ENCODE measurements at regions not wholly inside any gene's neighbourhood (a gene's known extent, or its start where the extent isn't known, plus 50 kb on each side); places are given as distances from the start of the nearest gene placed in this dataset.

DNA sequence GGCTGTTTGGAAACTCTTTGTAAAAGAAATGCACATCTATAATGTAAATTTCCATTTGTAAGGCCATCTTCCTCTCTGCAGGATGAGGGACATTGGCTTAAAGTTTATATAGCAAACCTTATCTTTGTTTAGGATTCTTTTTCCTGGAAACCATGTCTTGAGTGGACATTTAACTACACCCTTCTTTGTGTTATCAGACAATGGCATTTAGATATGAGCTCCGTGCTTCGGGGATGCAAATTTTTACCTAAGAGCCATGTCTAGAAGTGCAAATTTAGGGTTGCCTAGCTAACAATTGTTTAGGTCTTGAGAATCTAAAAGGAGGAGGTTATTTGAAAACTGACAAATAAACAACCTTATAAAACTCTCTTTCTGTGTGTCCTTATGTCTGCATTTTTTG lies 623.8 kb downstream of the MMUT start:
- TF ChIP-seq, protein P1, sequence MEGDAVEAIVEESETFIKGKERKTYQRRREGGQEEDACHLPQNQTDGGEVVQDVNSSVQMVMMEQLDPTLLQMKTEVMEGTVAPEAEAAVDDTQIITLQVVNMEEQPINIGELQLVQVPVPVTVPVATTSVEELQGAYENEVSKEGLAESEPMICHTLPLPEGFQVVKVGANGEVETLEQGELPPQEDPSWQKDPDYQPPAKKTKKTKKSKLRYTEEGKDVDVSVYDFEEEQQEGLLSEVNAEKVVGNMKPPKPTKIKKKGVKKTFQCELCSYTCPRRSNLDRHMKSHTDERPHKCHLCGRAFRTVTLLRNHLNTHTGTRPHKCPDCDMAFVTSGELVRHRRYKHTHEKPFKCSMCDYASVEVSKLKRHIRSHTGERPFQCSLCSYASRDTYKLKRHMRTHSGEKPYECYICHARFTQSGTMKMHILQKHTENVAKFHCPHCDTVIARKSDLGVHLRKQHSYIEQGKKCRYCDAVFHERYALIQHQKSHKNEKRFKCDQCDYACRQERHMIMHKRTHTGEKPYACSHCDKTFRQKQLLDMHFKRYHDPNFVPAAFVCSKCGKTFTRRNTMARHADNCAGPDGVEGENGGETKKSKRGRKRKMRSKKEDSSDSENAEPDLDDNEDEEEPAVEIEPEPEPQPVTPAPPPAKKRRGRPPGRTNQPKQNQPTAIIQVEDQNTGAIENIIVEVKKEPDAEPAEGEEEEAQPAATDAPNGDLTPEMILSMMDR (conservative IDR thresholded peaks at IDR 0.05 in 1 of 2, IDR thresholded peaks at IDR 0.05 in 1 of 2; ENCODE audit: extremely low read depth in 1 of 2, insufficient read depth in 1 of 2, low read depth in 1 of 2, low read length in 2 of 2), result no peak
- TF ChIP-seq EZH2 (IDR thresholded peaks at IDR 0.05; ENCODE audit: borderline replicate concordance, low read length), result no peak

Measured in mammary epithelial cell (primary cell).